Endothelial cell of umbilical vein (primary cell): ENCODE measurements at regions not wholly inside any gene's neighbourhood (a gene's known extent, or its start where the extent isn't known, plus 50 kb on each side); places are given as distances from the start of the nearest gene placed in this dataset.

Experiments
- BruUV-seq: library from RNA; stranded (reverse); fragments of 400-500 nt; replicated peaks from 2 replicates; lab custom pipeline; 2021; lab: Mats Ljungman, UMichigan
- CTCF ChIA-PET: fragments of 300-600, 350-600 bp; sonication (Branson Sonifier 250); formaldehyde crosslinking; loops from one replicate; lab custom pipeline; 2021; ENCODE audit warnings: antibody characterized with exemption, inconsistent platforms; lab: Charles Lee
- POLR2A ChIA-PET: fragments of 300-600, 350-600 bp; sonication (Branson Sonifier 250); formaldehyde crosslinking; loops from one replicate; lab custom pipeline; 2021; ENCODE audit warnings: antibody characterized with exemption, inconsistent platforms; lab: Charles Lee
- DNase-seq: peaks from one replicate; pipeline ENCODE4 v3.0.0-alpha.2; 2011; ENCODE audit warnings: low read depth, low spot score
- FAIRE-seq: peaks from 2 replicates; lab custom pipeline; 2011; peaks lifted over from hg19 to GRCh38; lab: Jason Lieb, UNC
- H2AFZ ChIP-seq: 2 replicates; pipeline ENCODE4 v1.6.0; 2012; ENCODE audit warnings: low read depth, low read length, control low read depth, inconsistent platforms
- H3K27ac ChIP-seq: 2 replicates; pipeline ENCODE4 v1.5.1; 2011; ENCODE audit warnings: low read depth, mild to moderate bottlenecking, control low read depth, low read length, moderate library complexity; ENCODE audit not compliant: insufficient read depth
- H3K27me3 ChIP-seq, 2 experiments: 2 replicates each; pipeline versions ENCODE4 v1.6.0 to v1.6.1; 2011; ENCODE audit warnings: low read length in 2 of 2, mixed read lengths in 1 of 2; ENCODE audit not compliant: control insufficient read depth in 2 of 2, insufficient read depth in 2 of 2
- H3K36me3 ChIP-seq, 2 experiments: 2 replicates in 1 of 2; 3 replicates in 1 of 2; pipeline ENCODE4 v1.5.1; 2011; ENCODE audit warnings: low read length in 2 of 2, mild to moderate bottlenecking in 1 of 2, moderate library complexity in 1 of 2; ENCODE audit not compliant: control insufficient read depth in 2 of 2, insufficient read depth in 2 of 2; ENCODE audit errors: extremely low read depth in 1 of 2
- H3K4me1 ChIP-seq: 3 replicates; pipeline ENCODE4 v1.5.1; 2011; ENCODE audit warnings: mild to moderate bottlenecking, low read length; ENCODE audit not compliant: control insufficient read depth, insufficient read depth; ENCODE audit errors: extremely low read depth
- H3K4me2 ChIP-seq: 2 replicates; pipeline ENCODE4 v1.6.1; 2011; ENCODE audit warnings: low read length, control low read depth, mixed read lengths; ENCODE audit not compliant: insufficient read depth
- H3K4me3 ChIP-seq, 3 experiments: fragments of 200-600 bp in 1 of 3; sonication (generic), shearing (Covaris generic) in 1 of 3; replicated peaks in 1 of 3; 2 replicates each; pipeline ENCODE4 v1.5.1; 2011 to 2016; ENCODE audit warnings: control low read depth in 3 of 3, low read length in 3 of 3, mild to moderate bottlenecking in 2 of 3, inconsistent platforms in 1 of 3, low read depth in 1 of 3, moderate library complexity in 1 of 3; ENCODE audit not compliant: insufficient read depth in 1 of 3
- H3K79me2 ChIP-seq: 2 replicates; pipeline ENCODE4 v1.6.0; 2012; ENCODE audit warnings: low read length, inconsistent platforms; ENCODE audit not compliant: control insufficient read depth, insufficient read depth
- H3K9ac ChIP-seq: replicated peaks from 2 replicates; pipeline ENCODE3; 2011; ENCODE audit warnings: low read length, control low read depth; ENCODE audit not compliant: insufficient read depth; ENCODE audit errors: extremely low read depth
- H3K9me1 ChIP-seq: replicated peaks from 3 replicates; pipeline ENCODE4 v1.6.0; 2011; ENCODE audit warnings: mild to moderate bottlenecking, low read length; ENCODE audit not compliant: control insufficient read depth, insufficient read depth; ENCODE audit errors: extremely low read depth
- H3K9me3 ChIP-seq: replicated peaks from 2 replicates; pipeline ENCODE4 v1.5.1; 2012; ENCODE audit warnings: low read length, inconsistent platforms; ENCODE audit not compliant: control insufficient read depth, insufficient read depth
- H4K20me1 ChIP-seq: replicated peaks from 2 replicates; pipeline ENCODE3; 2011; ENCODE audit warnings: mild to moderate bottlenecking, low read length; ENCODE audit not compliant: control insufficient read depth, insufficient read depth; ENCODE audit errors: extremely low read depth
- CTCF ChIP-seq, 2 donors: IDR thresholded peaks; 1 replicate in 1 of 2; 2 replicates in 1 of 2; pipeline ENCODE4 v1.5.1; 2011; ENCODE audit warnings: low read length in 2 of 2, mild to moderate bottlenecking in 2 of 2, moderate library complexity in 2 of 2, control low read depth in 1 of 2, inconsistent platforms in 1 of 2, low read depth in 1 of 2; ENCODE audit not compliant: insufficient read depth in 1 of 2; ENCODE audit errors: extremely low read depth in 1 of 2
- FOS ChIP-seq: IDR thresholded peaks from 2 replicates; pipeline ENCODE4 v1.6.1; 2011; ENCODE audit warnings: mild to moderate bottlenecking, low read length, moderate library complexity, borderline replicate concordance; ENCODE audit not compliant: insufficient read depth
- GATA2 ChIP-seq: IDR thresholded peaks from 2 replicates; pipeline ENCODE4 v1.7.0; 2011; ENCODE audit warnings: low read depth, mild to moderate bottlenecking, moderate library complexity, mixed read lengths, low read length; ENCODE audit not compliant: insufficient read length, insufficient read depth
- JUN ChIP-seq: IDR thresholded peaks from 2 replicates; pipeline ENCODE4 v1.6.1; 2011; ENCODE audit warnings: borderline replicate concordance, low read depth; ENCODE audit not compliant: insufficient read length, insufficient read depth
- MAX ChIP-seq: IDR thresholded peaks from 2 replicates; pipeline ENCODE4 v1.6.1; 2011; ENCODE audit not compliant: insufficient read depth, insufficient read length
- MYC ChIP-seq: IDR thresholded peaks from one replicate; pipeline ENCODE4 v1.6.1; 2011; ENCODE audit warnings: mild to moderate bottlenecking, low read depth, low read length
- POLR2A ChIP-seq: IDR thresholded peaks from 2 replicates; pipeline ENCODE4 v1.6.1; 2012; ENCODE audit warnings: low read depth, mild to moderate bottlenecking, control low read depth, low read length
- POLR2AphosphoS5 ChIP-seq: IDR thresholded peaks from 2 replicates; pipeline ENCODE4 v1.6.1; 2012; ENCODE audit warnings: low read depth, mild to moderate bottlenecking, control low read depth, low read length, moderate library complexity; ENCODE audit not compliant: insufficient read depth
- dilution Hi-C: fragments of 300-500 bp; cut with MboI; formaldehyde crosslinking; loops from one replicate; pipeline ENCODE4 v1.15.0; 2019; ENCODE audit warnings: low sequenced_read_pairs; ENCODE audit not compliant: extremely low pct_ligation_motif_present
- intact Hi-C: fragments of 100-400 bp; cut with micrococcal nuclease; formaldehyde crosslinking; loops from one replicate; pipeline ENCODE4 v1.10.0; 2022

- FAIRE-seq: no peak
- no peaks in the 10 kb centered on the region for H3K9me1 ChIP-seq
- intact Hi-C loops: no loop called here
These were observed 142.2 kb upstream of the SATB1 start for GRCh38 chr3:18567293-18567692.

More at GRCh38 chr3:18567293-18567692, 142.2 kb upstream of the SATB1 start:
- H2AFZ ChIP-seq: no peak overlapping the region
- no peak for DNase-seq
- dilution Hi-C loops: no loop called here
- H3K4me2 ChIP-seq: no peak overlapping the region
- ChIA-PET POLR2A (no interaction called here), CTCF (no interaction called here)
- no peak overlapping the region for H3K9ac ChIP-seq
- H3K4me1 ChIP-seq: no peaks in the 10 kb centered on the region
- no peaks in the 10 kb centered on the region for H3K27me3 ChIP-seq
- H3K27ac ChIP-seq: no peak overlapping the region
- no peak overlapping the region for H3K4me3 ChIP-seq
- no peak for TF ChIP-seq POLR2AphosphoS5
- no peak for TF ChIP-seq JUN
- TF ChIP-seq POLR2A: no peak
- no peak for TF ChIP-seq MAX
- TF ChIP-seq GATA2: no peak
- no peak for TF ChIP-seq MYC
- no peak for TF ChIP-seq CTCF (IDR thresholded peaks at IDR 0.05; ENCODE audit: extremely low read depth in 1 of 2, insufficient read depth in 1 of 2, low read depth in 1 of 2, low read length in 2 of 2)
- TF ChIP-seq FOS: no peak
- H3K9me3 ChIP-seq: no peaks in the 10 kb centered on the region
- no peaks in the 10 kb centered on the region for H3K36me3 ChIP-seq
- H3K79me2 ChIP-seq: no peaks in the 10 kb centered on the region
- no TSS peak for BruUV-seq
- H4K20me1 ChIP-seq: no peaks in the 10 kb centered on the region
